Breast epithelium (tissue), 4 donors: ENCODE measurements at regions not wholly inside any gene's neighbourhood (a gene's known extent, or its start where the extent isn't known, plus 50 kb on each side); places are given as distances from the start of the nearest gene placed in this dataset.

Experiments
- DNase-seq, 2 donors: peaks; one replicate each; pipeline ENCODE4 v3.0.0-alpha.2; 2019; ENCODE audit warnings: low spot score in 2 of 2
- H3K27ac ChIP-seq, 2 donors: fragments of 200-600 bp; sonication (generic) in 1 of 2; one replicate each; pipeline ENCODE4 v1.5.1; 2016 to 2019; ENCODE audit warnings: mild to moderate bottlenecking in 1 of 2
- H3K27me3 ChIP-seq, 2 donors: fragments of 200-600 bp; sonication (generic) in 1 of 2; one replicate each; pipeline versions ENCODE4 v1.5.1 to v1.6.0; 2017 to 2019; ENCODE audit warnings: control low read depth in 1 of 2, mild to moderate bottlenecking in 1 of 2
- H3K36me3 ChIP-seq: fragments of 200-600 bp; one replicate; pipeline ENCODE4 v1.5.1; 2019
- H3K4me1 ChIP-seq, 2 donors: fragments of 200-600 bp; sonication (generic); one replicate each; pipeline ENCODE4 v1.5.1; 2016 to 2019; ENCODE audit warnings: control low read depth in 1 of 2
- H3K4me3 ChIP-seq, 3 donors: fragments of 200-600 bp; sonication (generic); 1 replicate in 2 of 3; 2 replicates in 1 of 3; pipeline ENCODE4 v1.5.1; 2016 to 2019; ENCODE audit warnings: mild to moderate bottlenecking in 3 of 3, moderate library complexity in 2 of 3
- H3K9me3 ChIP-seq, 2 donors: fragments of 200-600 bp; sonication (generic) in 1 of 2; one replicate each; pipeline ENCODE4 v1.5.1; 2016 to 2019; ENCODE audit warnings: control low read depth in 1 of 2
- CTCF ChIP-seq, 3 donors: fragments of 450-650 bp; IDR thresholded peaks; one replicate each; pipeline ENCODE4 v1.5.1; 2016 to 2017; ENCODE audit warnings: antibody characterized with exemption in 3 of 3, mild to moderate bottlenecking in 3 of 3, moderate library complexity in 3 of 3
- POLR2A ChIP-seq: fragments of 450-650 bp; IDR thresholded peaks from one replicate; pipeline ENCODE4 v1.6.1; 2016; ENCODE audit warnings: antibody characterized with exemption, mild to moderate bottlenecking, moderate library complexity
- POLR2AphosphoS5 ChIP-seq, 3 donors: sonication (generic); formaldehyde crosslinking; IDR thresholded peaks; one replicate each; pipeline ENCODE4 v1.6.1; 2017; ENCODE audit warnings: antibody characterized with exemption in 3 of 3
- intact Hi-C: fragments of 100-400 bp; cut with DNase I; formaldehyde crosslinking; loops from one replicate; pipeline ENCODE4 v1.15.1; 2023; ENCODE audit warnings: low total_unique reads

DNA sequence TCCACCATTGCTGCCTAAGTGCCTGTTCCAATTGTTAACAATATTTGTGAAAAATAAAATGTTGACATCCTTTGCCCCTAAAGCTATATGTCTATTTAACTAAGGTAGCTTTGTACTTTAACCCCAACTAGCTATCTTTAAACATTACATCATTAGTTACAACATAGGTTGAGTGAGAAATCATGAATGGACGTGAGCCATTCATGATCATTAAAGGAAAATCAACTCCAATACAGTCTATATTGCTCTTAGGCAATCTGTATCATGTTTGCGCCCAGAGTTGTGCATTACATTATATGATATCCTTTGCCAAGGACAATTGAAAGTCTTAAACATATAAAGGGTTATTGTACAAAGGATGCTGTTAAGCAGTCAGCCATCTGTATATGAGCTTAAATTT, 269.6 kb downstream of the ALX1 start:
- DNase-seq, result no peak
- H3K4me1 ChIP-seq, result no peaks in the 10 kb centered on the region
- H3K27me3 ChIP-seq, result no peaks in the 10 kb centered on the region
- intact Hi-C loops, result no loop called here
- no peaks in the 10 kb centered on the region for H3K36me3 ChIP-seq
- H3K4me3 ChIP-seq, result no peak overlapping the region
- H3K27ac ChIP-seq, result no peak overlapping the region
- H3K9me3 ChIP-seq, result no peaks in the 10 kb centered on the region
- no peak for TF ChIP-seq POLR2AphosphoS5 (IDR thresholded peaks at IDR 0.05)
- no peak for TF ChIP-seq CTCF (IDR thresholded peaks at IDR 0.05)
- no peak for TF ChIP-seq POLR2A

GRCh38 chr12:85550924-85551323, 270.9 kb downstream of the ALX1 start:
- no peak overlapping the region for H3K4me3 ChIP-seq
- DNase-seq, result no peak
- H3K27ac ChIP-seq, result no peak overlapping the region
- intact Hi-C loops, result no loop called here
- H3K9me3 ChIP-seq, result no peaks in the 10 kb centered on the region
- no peaks in the 10 kb centered on the region for H3K4me1 ChIP-seq
- no peaks in the 10 kb centered on the region for H3K27me3 ChIP-seq
- no peak for TF ChIP-seq POLR2A
- TF ChIP-seq POLR2AphosphoS5 (IDR thresholded peaks at IDR 0.05), result no peak
- no peak for TF ChIP-seq CTCF (IDR thresholded peaks at IDR 0.05)
- no peaks in the 10 kb centered on the region for H3K36me3 ChIP-seq

DNA sequence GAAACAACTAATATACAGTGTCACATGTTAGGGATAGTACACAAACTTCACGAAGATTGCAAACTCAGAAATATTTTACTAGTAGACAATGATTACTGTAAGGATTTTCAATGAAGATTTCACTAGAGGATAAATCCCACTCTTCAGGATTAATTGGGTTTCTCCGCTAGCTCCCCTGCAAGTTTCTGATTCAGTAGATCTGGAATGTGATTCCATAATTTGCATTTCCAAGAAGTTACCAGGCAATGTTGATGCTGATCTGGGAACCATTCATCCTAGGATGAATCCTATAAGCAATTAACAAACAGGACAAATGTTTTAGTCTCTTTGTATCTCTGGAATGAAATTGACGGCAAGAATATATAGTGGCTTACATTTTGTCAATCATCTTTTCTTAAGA, 272.4 kb downstream of the ALX1 start:
- Histone ChIP-seq H3K36me3 (no peaks in the 10 kb centered on the region), H3K27me3 (no peaks in the 10 kb centered on the region), H3K9me3 (no peaks in the 10 kb centered on the region), H3K4me3 (no peak overlapping the region), H3K27ac (no peak overlapping the region), H3K4me1 (no peaks in the 10 kb centered on the region)
- TF ChIP-seq POLR2A, result no peak
- TF ChIP-seq POLR2AphosphoS5 (IDR thresholded peaks at IDR 0.05), result no peak
- TF ChIP-seq CTCF (IDR thresholded peaks at IDR 0.05), result no peak
- intact Hi-C loops, result no loop called here
- no peak for DNase-seq

- Histone ChIP-seq H3K4me1 (no peaks in the 10 kb centered on the region), H3K27ac (no peak overlapping the region), H3K27me3 (no peaks in the 10 kb centered on the region), H3K9me3 (no peaks in the 10 kb centered on the region), H3K36me3 (no peaks in the 10 kb centered on the region), H3K4me3 (no peak overlapping the region)
- no peak for DNase-seq
- intact Hi-C loops, result no loop called here
- TF ChIP-seq POLR2AphosphoS5 (IDR thresholded peaks at IDR 0.05) (no peak), CTCF (IDR thresholded peaks at IDR 0.05) (no peak), POLR2A (no peak)
Measured at GRCh38 chr12:85557850-85558249, 277.8 kb downstream of the ALX1 start.

GRCh38 chr12:85558684-85559083, 277.5 kb downstream of the RASSF9 start:
- TF ChIP-seq POLR2A, result no peak
- TF ChIP-seq POLR2AphosphoS5 (IDR thresholded peaks at IDR 0.05), result no peak
- TF ChIP-seq CTCF (IDR thresholded peaks at IDR 0.05), result no peak
- Histone ChIP-seq H3K27ac (no peak overlapping the region), H3K36me3 (no peaks in the 10 kb centered on the region), H3K4me3 (no peak overlapping the region), H3K9me3 (no peaks in the 10 kb centered on the region), H3K4me1 (no peaks in the 10 kb centered on the region), H3K27me3 (no peaks in the 10 kb centered on the region)
- DNase-seq, result no peak
- intact Hi-C loops, result no loop called here
